WERI-Rb-1 (cell line): ENCODE measurements at regions not wholly inside any gene's neighbourhood (a gene's known extent, or its start where the extent isn't known, plus 50 kb on each side); places are given as distances from the start of the nearest gene placed in this dataset.

Experiments used
- DNase-seq: peaks from one replicate; pipeline ENCODE4 v3.0.0-alpha.2; 2020
- H3K27ac ChIP-seq: fragments of 250-450 bp; sonication (Bioruptor Pico); 2 replicates; pipeline ENCODE4 v1.5.1; 2020; ENCODE audit warnings: mild to moderate bottlenecking, moderate library complexity
- H3K27me3 ChIP-seq: fragments of 250-450 bp; sonication (Bioruptor Pico); 2 replicates; pipeline ENCODE4 v1.5.1; 2021; ENCODE audit warnings: mild to moderate bottlenecking, low read depth, moderate library complexity; ENCODE audit not compliant: insufficient read depth, severe bottlenecking
- H3K36me3 ChIP-seq: fragments of 250-450 bp; sonication (Bioruptor Pico); 2 replicates; pipeline ENCODE4 v1.5.1; 2020; ENCODE audit warnings: mild to moderate bottlenecking, moderate library complexity
- H3K4me3 ChIP-seq: 2 replicates; pipeline ENCODE4 v1.5.1; 2011; ENCODE audit warnings: low read depth, mild to moderate bottlenecking, control low read depth, low read length
- H3K9me3 ChIP-seq: fragments of 250-450 bp; sonication (Bioruptor Pico); 2 replicates; pipeline ENCODE4 v1.5.1; 2021; ENCODE audit warnings: mild to moderate bottlenecking, moderate library complexity; ENCODE audit not compliant: severe bottlenecking
- TF ChIP-seq, protein P1 (sequence below): IDR thresholded peaks from 2 replicates; pipeline ENCODE4 v1.5.1; 2011; ENCODE audit warnings: low read depth, mild to moderate bottlenecking, control low read depth, inconsistent platforms, low read length

DNA sequence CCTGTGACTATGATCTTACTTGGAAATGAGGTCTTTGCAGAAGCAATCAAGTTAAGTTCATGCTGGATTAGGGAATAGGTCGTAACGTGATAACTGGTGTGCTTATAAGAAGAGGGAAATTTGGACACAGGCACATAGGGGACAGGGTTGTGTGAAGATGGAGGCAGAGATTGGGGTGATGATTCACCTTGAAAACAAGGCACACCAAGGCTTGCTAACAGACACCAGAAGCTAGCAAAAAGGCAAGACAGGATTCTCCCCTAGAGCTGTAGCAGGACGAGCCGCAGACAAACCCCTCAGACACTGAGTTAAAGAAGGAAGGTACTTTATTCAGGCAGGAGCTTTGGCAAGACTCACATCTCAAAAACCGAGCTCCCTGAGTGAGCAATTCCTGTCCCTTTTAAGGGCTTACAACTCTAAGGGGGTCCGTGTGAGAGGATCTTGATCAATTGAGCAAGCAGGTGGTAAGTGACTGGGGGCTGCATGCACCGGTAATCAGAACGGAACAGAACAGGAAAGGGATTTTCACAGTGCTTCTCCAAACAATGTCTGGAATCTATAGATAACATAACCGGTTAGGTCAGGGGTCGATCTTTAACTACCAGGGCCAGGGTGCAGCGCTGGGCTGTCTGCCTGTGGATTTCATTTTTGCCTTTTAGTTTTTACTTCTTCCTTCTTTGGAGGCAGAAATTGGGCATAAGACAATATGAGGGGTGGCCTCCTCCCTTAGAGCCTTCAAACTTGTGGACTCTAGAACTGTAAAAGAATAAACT is 57.5 kb upstream of the S1PR3 start:
- Histone ChIP-seq H3K27me3 (no peaks in the 10 kb centered on the region), H3K27ac (no peak overlapping the region), H3K4me3 (no peak overlapping the region), H3K36me3 (no peaks in the 10 kb centered on the region), H3K9me3 (no peaks in the 10 kb centered on the region)
- no peak for DNase-seq
- TF ChIP-seq, protein P1, sequence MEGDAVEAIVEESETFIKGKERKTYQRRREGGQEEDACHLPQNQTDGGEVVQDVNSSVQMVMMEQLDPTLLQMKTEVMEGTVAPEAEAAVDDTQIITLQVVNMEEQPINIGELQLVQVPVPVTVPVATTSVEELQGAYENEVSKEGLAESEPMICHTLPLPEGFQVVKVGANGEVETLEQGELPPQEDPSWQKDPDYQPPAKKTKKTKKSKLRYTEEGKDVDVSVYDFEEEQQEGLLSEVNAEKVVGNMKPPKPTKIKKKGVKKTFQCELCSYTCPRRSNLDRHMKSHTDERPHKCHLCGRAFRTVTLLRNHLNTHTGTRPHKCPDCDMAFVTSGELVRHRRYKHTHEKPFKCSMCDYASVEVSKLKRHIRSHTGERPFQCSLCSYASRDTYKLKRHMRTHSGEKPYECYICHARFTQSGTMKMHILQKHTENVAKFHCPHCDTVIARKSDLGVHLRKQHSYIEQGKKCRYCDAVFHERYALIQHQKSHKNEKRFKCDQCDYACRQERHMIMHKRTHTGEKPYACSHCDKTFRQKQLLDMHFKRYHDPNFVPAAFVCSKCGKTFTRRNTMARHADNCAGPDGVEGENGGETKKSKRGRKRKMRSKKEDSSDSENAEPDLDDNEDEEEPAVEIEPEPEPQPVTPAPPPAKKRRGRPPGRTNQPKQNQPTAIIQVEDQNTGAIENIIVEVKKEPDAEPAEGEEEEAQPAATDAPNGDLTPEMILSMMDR = no peak

DNA sequence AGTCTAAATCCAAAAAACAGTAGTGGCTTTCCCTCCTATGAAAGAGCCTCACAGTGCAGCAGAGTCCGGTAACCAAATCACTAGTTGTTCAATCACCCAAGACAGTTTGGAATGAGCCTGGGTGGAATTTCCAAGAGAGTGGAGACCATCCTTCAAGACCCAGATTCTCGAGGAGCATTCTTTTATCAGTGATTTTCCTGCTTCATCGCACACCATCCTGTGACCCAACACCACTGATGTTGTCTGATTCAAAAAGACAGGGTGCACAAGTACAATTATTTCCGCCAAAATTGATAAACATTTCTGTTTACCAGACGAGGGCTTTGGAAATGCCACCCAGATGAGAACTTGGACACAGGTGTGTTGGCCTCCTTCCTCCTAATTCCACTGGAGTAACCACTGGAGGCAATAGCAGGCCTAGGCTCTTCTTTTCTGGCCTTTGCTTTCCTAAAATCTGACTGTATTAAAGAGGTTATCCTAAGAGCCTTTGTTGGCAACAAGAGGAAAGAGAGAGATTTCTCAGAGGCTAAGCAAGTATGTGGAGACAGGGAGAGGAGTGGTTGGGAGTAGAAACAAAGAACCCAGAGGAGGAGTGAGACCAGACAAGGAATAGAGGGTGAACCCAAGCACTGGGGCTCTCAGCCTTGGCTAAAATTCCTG is 56.3 kb upstream of the S1PR3 start:
- Histone ChIP-seq H3K27ac (no peak overlapping the region), H3K27me3 (no peaks in the 10 kb centered on the region), H3K4me3 (no peak overlapping the region), H3K36me3 (no peaks in the 10 kb centered on the region), H3K9me3 (no peaks in the 10 kb centered on the region)
- TF ChIP-seq, protein P1 = no peak
- DNase-seq = no peak

DNA sequence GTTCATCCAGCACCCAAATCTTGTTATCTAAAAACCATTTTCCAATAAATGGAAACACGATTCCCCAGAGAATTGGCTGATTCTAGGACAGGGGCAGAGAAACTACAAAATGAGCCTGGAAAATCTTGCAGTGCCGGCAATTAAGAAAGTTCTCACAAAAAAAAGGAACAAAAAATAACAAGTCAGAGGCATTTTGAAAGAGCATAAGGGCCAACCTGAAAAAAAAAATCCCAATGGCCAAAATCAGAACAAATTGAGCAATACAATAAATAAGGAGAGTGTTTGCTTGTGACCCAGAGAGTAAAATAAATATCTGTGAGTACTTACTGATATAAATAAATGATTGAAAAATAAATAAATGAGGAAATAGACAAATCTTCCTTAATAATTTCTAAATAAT is 55.1 kb upstream of the S1PR3 start:
- Histone ChIP-seq H3K9me3 (no peaks in the 10 kb centered on the region), H3K36me3 (no peaks in the 10 kb centered on the region), H3K27me3 (no peaks in the 10 kb centered on the region), H3K4me3 (no peak overlapping the region), H3K27ac (no peak overlapping the region)
- DNase-seq = no peak
- TF ChIP-seq, protein P1 = no peak

DNA sequence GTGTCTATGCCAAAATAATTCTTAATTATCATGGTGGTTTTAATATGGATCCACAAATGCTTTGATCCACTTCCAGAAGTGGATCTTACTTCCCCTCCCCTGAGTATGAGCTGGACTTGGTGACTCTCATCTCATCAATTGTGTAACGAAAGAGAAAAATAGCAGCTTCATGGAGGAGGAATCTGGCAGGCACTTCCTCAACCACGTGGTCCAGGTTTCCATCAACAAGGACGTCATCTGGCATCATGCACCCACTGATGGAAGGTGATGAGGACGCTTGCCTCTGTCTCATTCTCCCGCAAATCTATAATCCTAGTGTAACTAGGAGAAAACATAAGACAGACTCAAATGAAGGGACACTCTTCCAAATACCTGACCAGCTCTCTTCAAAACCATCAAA is 54.6 kb upstream of the S1PR3 start:
- Histone ChIP-seq H3K9me3 (no peaks in the 10 kb centered on the region), H3K4me3 (no peak overlapping the region), H3K36me3 (no peaks in the 10 kb centered on the region), H3K27me3 (no peaks in the 10 kb centered on the region), H3K27ac (no peak overlapping the region)
- TF ChIP-seq, protein P1 = no peak
- DNase-seq = no peak

DNA sequence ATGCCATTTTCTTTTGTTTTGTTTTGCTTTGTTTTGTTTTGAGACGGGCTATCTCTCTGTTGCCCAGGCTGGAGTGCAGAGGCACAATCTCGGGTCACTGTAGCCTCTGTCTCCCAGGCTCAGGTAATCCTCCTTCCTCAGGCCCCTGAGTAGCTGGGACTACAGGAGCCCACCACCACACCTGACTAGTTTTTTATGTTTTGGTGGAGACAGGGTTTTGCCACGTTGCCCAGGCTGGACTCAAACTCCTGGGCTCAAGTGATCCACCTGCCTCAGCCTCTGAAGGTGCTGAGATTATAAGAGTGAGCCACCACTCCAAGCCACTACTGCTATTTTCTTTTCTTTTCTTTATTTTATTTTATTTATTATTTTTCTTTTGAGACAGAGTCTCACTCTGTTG is 54.0 kb upstream of the S1PR3 start:
- H3K27me3 ChIP-seq = no peaks in the 10 kb centered on the region
- no peak for DNase-seq
- no peak overlapping the region for H3K27ac ChIP-seq
- TF ChIP-seq, protein P1 = no peak
- H3K36me3 ChIP-seq = no peaks in the 10 kb centered on the region
- no peak overlapping the region for H3K4me3 ChIP-seq
- no peaks in the 10 kb centered on the region for H3K9me3 ChIP-seq
